CD4-positive, alpha-beta memory T cell (primary cell): ENCODE measurements at regions not wholly inside any gene's neighbourhood (a gene's known extent, or its start where the extent isn't known, plus 50 kb on each side); places are given as distances from the start of the nearest gene placed in this dataset.

Experiments
- CTCF ChIA-PET: fragments of 350-600 bp; sonication (Branson Sonifier 250); formaldehyde crosslinking; loops from one replicate; lab custom pipeline; 2021; ENCODE audit warnings: inconsistent platforms; ENCODE audit not compliant: partially characterized antibody; lab: Charles Lee
- POLR2A ChIA-PET: fragments of 350-600 bp; sonication (Branson Sonifier 250); formaldehyde crosslinking; loops from one replicate; lab custom pipeline; 2021; ENCODE audit not compliant: partially characterized antibody; lab: Charles Lee
- DNase-seq, 5 donors: peaks; one replicate each; pipeline versions ENCODE4 v3.0.0 to v3.0.0-alpha.2; 2020 to 2022; ENCODE audit warnings: mixed read lengths in 1 of 5
- H3K27ac ChIP-seq: one replicate; pipeline ENCODE4 v1.7.0; 2013; ENCODE audit warnings: low read depth, low read length
- H3K27me3 ChIP-seq: 2 replicates; pipeline ENCODE4 v1.7.0; 2013; ENCODE audit warnings: mild to moderate bottlenecking, low read length, moderate library complexity; ENCODE audit not compliant: insufficient read depth
- H3K36me3 ChIP-seq: 2 replicates; pipeline ENCODE4 v1.7.0; 2013; ENCODE audit warnings: mild to moderate bottlenecking, low read length, moderate library complexity; ENCODE audit not compliant: insufficient read depth
- H3K4me1 ChIP-seq: 2 replicates; pipeline ENCODE4 v1.7.0; 2013; ENCODE audit warnings: mild to moderate bottlenecking, low read length, moderate library complexity; ENCODE audit not compliant: insufficient read depth
- H3K4me3 ChIP-seq, 2 donors: one replicate each; pipeline ENCODE4 v1.7.0; 2013; ENCODE audit warnings: low read length in 2 of 2, mild to moderate bottlenecking in 1 of 2
- H3K9me3 ChIP-seq, 2 donors: one replicate each; pipeline ENCODE4 v1.7.0; 2013; ENCODE audit warnings: low read length in 2 of 2, control low read depth in 1 of 2; ENCODE audit not compliant: control insufficient read depth in 1 of 2
- H3K27ac Mint-ChIP-seq, 7 donors: one replicate each; pipeline ENCODE4 v1.8.0; 2020 to 2021; ENCODE audit warnings: mixed read lengths in 7 of 7, mild to moderate bottlenecking in 6 of 7, inconsistent platforms in 3 of 7, moderate library complexity in 3 of 7
- H3K27me3 Mint-ChIP-seq, 2 donors: one replicate each; pipeline ENCODE4 v1.8.0; 2020 to 2021; ENCODE audit warnings: mixed read lengths in 2 of 2
- H3K36me3 Mint-ChIP-seq, 2 donors: one replicate each; pipeline ENCODE4 v1.8.0; 2020 to 2021; ENCODE audit warnings: mixed read lengths in 2 of 2, inconsistent platforms in 1 of 2, mild to moderate bottlenecking in 1 of 2
- H3K4me1 Mint-ChIP-seq, 4 donors: one replicate each; pipeline ENCODE4 v1.8.0; 2020 to 2021; ENCODE audit warnings: mixed read lengths in 4 of 4, mild to moderate bottlenecking in 1 of 4
- H3K4me3 Mint-ChIP-seq, 8 donors: one replicate each; pipeline ENCODE4 v1.8.0; 2020 to 2021; ENCODE audit warnings: mixed read lengths in 8 of 8, mild to moderate bottlenecking in 7 of 8, moderate library complexity in 6 of 8, inconsistent platforms in 3 of 8
- H3K9me3 Mint-ChIP-seq, 8 donors: one replicate each; pipeline ENCODE4 v1.8.0; 2020 to 2021; ENCODE audit warnings: mixed read lengths in 8 of 8, mild to moderate bottlenecking in 5 of 8, inconsistent platforms in 3 of 8, moderate library complexity in 1 of 8
- intact Hi-C: fragments of 100-400 bp; cut with micrococcal nuclease; formaldehyde crosslinking; loops from one replicate; pipeline ENCODE4 v1.15.1; 2023

- Histone ChIP-seq H3K4me3 (no peak overlapping the region), H3K9me3 (no peaks in the 10 kb centered on the region), H3K4me1 (no peaks in the 10 kb centered on the region), H3K27me3 (no peaks in the 10 kb centered on the region), H3K36me3 (no peaks in the 10 kb centered on the region), H3K27ac (no peak overlapping the region)
- peaks cover 0 to 2% of the 10 kb centered on the region in 2 donors for H3K27me3 Mint-ChIP-seq
- peaks cover 0 to 5% (median 0%) of the 10 kb centered on the region in 8 donors for H3K9me3 Mint-ChIP-seq
- H3K36me3 Mint-ChIP-seq = peaks cover 0 to 12% of the 10 kb centered on the region in 2 donors
- no peak overlapping the region for H3K4me3 Mint-ChIP-seq
- POLR2A ChIA-PET = no interaction called here
- intact Hi-C loops = no loop called here
- CTCF ChIA-PET = no interaction called here
- no peaks in the 10 kb centered on the region for H3K4me1 Mint-ChIP-seq
- H3K27ac Mint-ChIP-seq = no peak overlapping the region
- DNase-seq = no peak
These were observed 79.2 kb upstream of the CLMN start for GRCh38 chr14:95398630-95399547.

- H3K27me3 ChIP-seq = no peaks in the 10 kb centered on the region
- intact Hi-C loops = no loop called here
- H3K9me3 ChIP-seq = no peaks in the 10 kb centered on the region
- H3K36me3 ChIP-seq = no peaks in the 10 kb centered on the region
- Mint-ChIP-seq H3K27me3 (peaks cover 0 to 2% of the 10 kb centered on the region in 2 donors), H3K9me3 (peaks cover 0 to 5% (median 0%) of the 10 kb centered on the region in 8 donors), H3K4me1 (no peaks in the 10 kb centered on the region), H3K4me3 (no peak overlapping the region), H3K27ac (no peak overlapping the region), H3K36me3 (peaks cover 0 to 12% of the 10 kb centered on the region in 2 donors)
- no peak overlapping the region for H3K4me3 ChIP-seq
- POLR2A ChIA-PET = no interaction called here
- H3K27ac ChIP-seq = no peak overlapping the region
- DNase-seq = no peak
- CTCF ChIA-PET = no interaction called here
- H3K4me1 ChIP-seq = no peaks in the 10 kb centered on the region
These were observed 77.6 kb upstream of the CLMN start for GRCh38 chr14:95397325-95397724.

- Mint-ChIP-seq H3K27ac (no peak overlapping the region), H3K27me3 (peaks cover 0 to 5% of the 10 kb centered on the region in 2 donors), H3K4me1 (no peaks in the 10 kb centered on the region), H3K36me3 (peaks cover 0 to 13% of the 10 kb centered on the region in 2 donors), H3K4me3 (no peak overlapping the region), H3K9me3 (peaks cover 0 to 7% (median under 1%) of the 10 kb centered on the region in 8 donors)
- no peak overlapping the region for H3K27ac ChIP-seq
- no peaks in the 10 kb centered on the region for H3K36me3 ChIP-seq
- CTCF ChIA-PET = no interaction called here
- no peaks in the 10 kb centered on the region for H3K9me3 ChIP-seq
- DNase-seq = no peak
- intact Hi-C loops = no loop called here
- no peaks in the 10 kb centered on the region for H3K27me3 ChIP-seq
- no peak overlapping the region for H3K4me3 ChIP-seq
- POLR2A ChIA-PET = no interaction called here
- H3K4me1 ChIP-seq = no peaks in the 10 kb centered on the region
These were observed 76.5 kb upstream of the CLMN start for GRCh38 chr14:95396221-95396620.

GRCh38 chr14:95395098-95395737 lies 75.5 kb upstream of the CLMN start:
- CTCF ChIA-PET = no interaction called here
- Histone ChIP-seq H3K36me3 (no peaks in the 10 kb centered on the region), H3K4me3 (no peak overlapping the region), H3K9me3 (no peaks in the 10 kb centered on the region), H3K27me3 (no peaks in the 10 kb centered on the region), H3K4me1 (no peaks in the 10 kb centered on the region), H3K27ac (no peak overlapping the region)
- POLR2A ChIA-PET = no interaction called here
- H3K36me3 Mint-ChIP-seq = peaks cover 0 to 15% of the 10 kb centered on the region in 2 donors
- peaks cover 0 to 17% (median 7%) of the 10 kb centered on the region in 8 donors for H3K9me3 Mint-ChIP-seq
- peaks cover 0 to 5% of the 10 kb centered on the region in 2 donors for H3K27me3 Mint-ChIP-seq
- no peaks in the 10 kb centered on the region for H3K4me1 Mint-ChIP-seq
- intact Hi-C loops = no loop called here
- no peak overlapping the region for H3K27ac Mint-ChIP-seq
- DNase-seq = no peak
- H3K4me3 Mint-ChIP-seq = no peak overlapping the region

- CTCF ChIA-PET = no interaction called here
These were observed 74.8 kb upstream of the CLMN start for GRCh38 chr14:95394297-95395097.

GRCh38 chr14:95392841-95393240 lies 73.1 kb upstream of the CLMN start:
- no peak for DNase-seq
- Mint-ChIP-seq H3K27ac (no peak overlapping the region), H3K27me3 (peaks cover 4 to 5% of the 10 kb centered on the region in 2 donors), H3K36me3 (peaks cover 0 to 15% of the 10 kb centered on the region in 2 donors), H3K4me3 (no peak overlapping the region), H3K9me3 (peaks cover 0 to 21% (median 8%) of the 10 kb centered on the region in 8 donors), H3K4me1 (no peaks in the 10 kb centered on the region)
- POLR2A ChIA-PET = no interaction called here
- Histone ChIP-seq H3K27ac (no peak overlapping the region), H3K36me3 (no peaks in the 10 kb centered on the region), H3K4me3 (no peak overlapping the region), H3K27me3 (no peaks in the 10 kb centered on the region), H3K9me3 (no peaks in the 10 kb centered on the region), H3K4me1 (no peaks in the 10 kb centered on the region)
- CTCF ChIA-PET = no interaction called here
- intact Hi-C loops = no loop called here

More at GRCh38 chr14:95394297-95395097, 74.8 kb upstream of the CLMN start:
- Histone ChIP-seq H3K36me3 (no peaks in the 10 kb centered on the region), H3K27me3 (no peaks in the 10 kb centered on the region), H3K27ac (no peak overlapping the region), H3K9me3 (no peaks in the 10 kb centered on the region), H3K4me3 (no peak overlapping the region), H3K4me1 (no peaks in the 10 kb centered on the region)
- POLR2A ChIA-PET = no interaction called here
- Mint-ChIP-seq H3K27me3 (peaks cover 0 to 5% of the 10 kb centered on the region in 2 donors), H3K9me3 (peaks cover 0 to 21% (median 8%) of the 10 kb centered on the region in 8 donors), H3K4me3 (no peak overlapping the region), H3K4me1 (no peaks in the 10 kb centered on the region), H3K27ac (peak overlapping the region in 1 of 7 donors; percentile 11), H3K36me3 (peaks cover 0 to 15% of the 10 kb centered on the region in 2 donors)
- intact Hi-C loops = no loop called here
- no peak for DNase-seq

- Histone ChIP-seq H3K27me3 (no peaks in the 10 kb centered on the region), H3K4me1 (no peaks in the 10 kb centered on the region), H3K4me3 (no peak overlapping the region), H3K36me3 (no peaks in the 10 kb centered on the region), H3K9me3 (no peaks in the 10 kb centered on the region), H3K27ac (no peak overlapping the region)
- ChIA-PET POLR2A (no interaction called here), CTCF (no interaction called here)
- Mint-ChIP-seq H3K27me3 (peaks cover 5 to 12% of the 10 kb centered on the region in 2 donors), H3K9me3 (peaks cover 0 to 21% (median 8%) of the 10 kb centered on the region in 8 donors), H3K4me1 (no peaks in the 10 kb centered on the region), H3K36me3 (peaks cover 0 to 15% of the 10 kb centered on the region in 2 donors), H3K4me3 (no peak overlapping the region), H3K27ac (peak overlapping the region in 1 of 7 donors; percentile 48)
- intact Hi-C loops = no loop called here
- no peak for DNase-seq
These were observed 71.6 kb upstream of the CLMN start for GRCh38 chr14:95391331-95391730.
